ENCODE measurements at regions not wholly inside any gene's neighbourhood (a gene's known extent, or its start where the extent isn't known, plus 50 kb on each side); places are given as distances from the start of the nearest gene placed in this dataset.

DNA sequence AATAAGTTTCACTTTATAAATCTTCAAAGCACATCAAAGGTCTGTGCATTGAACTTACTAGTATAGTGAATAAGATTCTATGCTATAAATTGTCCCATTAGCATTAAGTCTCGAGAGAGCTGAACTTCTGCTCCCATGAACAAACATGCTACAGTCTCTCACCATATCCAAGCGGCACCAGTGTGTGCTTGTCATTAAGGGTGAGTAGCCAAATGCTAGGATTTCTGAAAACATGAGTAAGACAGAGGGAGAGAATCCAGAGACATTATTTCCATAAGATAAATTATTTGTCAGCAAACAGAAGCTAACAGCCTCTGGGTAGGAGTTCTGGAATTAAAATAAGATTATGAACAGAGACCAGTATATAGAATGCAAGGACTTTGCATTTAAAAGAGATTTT is 2882.5 kb downstream of the PCDH9 start:
- no peaks in the 10 kb centered on the region for H3K27me3 ChIP-seq
- no peaks in the 10 kb centered on the region for H3K4me1 ChIP-seq
- ATAC-seq (no peak), DNase-seq (no peak)
- H3K4me3 ChIP-seq, result no peak overlapping the region
- no peaks in the 10 kb centered on the region for H3K9me3 ChIP-seq
- no peak overlapping the region for H3K27ac ChIP-seq
- WGBS, 2 donors, result 53 to 66% methylated on average over 2 of the region's 2 CpGs
- H3K36me3 ChIP-seq (replicated peaks in 1 of 2; ENCODE audit: insufficient read depth in 1 of 2, low read depth in 2 of 2), result no peaks in the 10 kb centered on the region
- TF ChIP-seq CTCF (IDR thresholded peaks at IDR 0.05) (no peak), POLR2A (IDR thresholded peaks at IDR 0.05) (no peak)
- intact Hi-C loops (cut with DNase I), result no loop called here

GRCh38 chr13:64339373-64340063 is 2890.6 kb downstream of the PCDH9 start:
- no peak for TF ChIP-seq POLR2A (IDR thresholded peaks at IDR 0.05)
- TF ChIP-seq CTCF (IDR thresholded peaks at IDR 0.05), result no peak
- DNase-seq, result no peak
- no peak for ATAC-seq
- Histone ChIP-seq H3K36me3 (replicated peaks in 1 of 2; ENCODE audit: insufficient read depth in 1 of 2, low read depth in 2 of 2) (no peaks in the 10 kb centered on the region), H3K27ac (no peak overlapping the region), H3K9me3 (no peaks in the 10 kb centered on the region), H3K4me1 (no peaks in the 10 kb centered on the region), H3K27me3 (no peaks in the 10 kb centered on the region), H3K4me3 (no peak overlapping the region)
- WGBS, 2 donors, result 47 to 49% methylated on average over 8 of the region's 8 CpGs
- intact Hi-C loops (cut with DNase I), result no loop called here

GRCh38 chr13:64338671-64339070 is 2891.5 kb downstream of the PCDH9 start:
- Histone ChIP-seq H3K27ac (no peak overlapping the region), H3K27me3 (no peaks in the 10 kb centered on the region), H3K4me3 (no peak overlapping the region), H3K9me3 (no peaks in the 10 kb centered on the region), H3K4me1 (no peaks in the 10 kb centered on the region), H3K36me3 (replicated peaks in 1 of 2; ENCODE audit: insufficient read depth in 1 of 2, low read depth in 2 of 2) (no peaks in the 10 kb centered on the region)
- 28% methylated on average over 1 of the region's 1 CpG for WGBS, 2 donors
- DNase-seq (no peak), ATAC-seq (no peak)
- intact Hi-C loops (cut with DNase I), result no loop called here
- TF ChIP-seq POLR2A (IDR thresholded peaks at IDR 0.05) (no peak), CTCF (IDR thresholded peaks at IDR 0.05) (no peak)

DNA sequence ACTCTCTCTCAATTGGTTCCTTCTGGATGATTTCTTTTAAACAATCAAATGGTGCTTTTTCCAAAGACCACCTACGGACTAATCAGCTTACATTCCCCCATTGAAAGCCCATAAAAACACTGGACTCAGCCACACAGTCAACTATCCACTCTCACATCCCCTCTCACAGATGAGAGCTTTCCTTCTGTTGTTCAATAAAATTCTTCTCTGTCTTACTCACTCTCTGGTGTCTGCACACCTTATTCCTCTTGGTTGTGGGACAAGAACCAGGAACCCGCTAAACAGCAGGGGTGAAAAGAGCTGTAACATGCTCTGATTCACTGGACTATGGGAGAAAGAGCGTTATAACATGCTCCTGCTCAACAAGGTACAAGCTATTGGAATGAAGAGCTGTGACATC is 2896.2 kb downstream of the PCDH9 start:
- intact Hi-C loops (cut with DNase I), result no loop called here
- no peaks in the 10 kb centered on the region for H3K9me3 ChIP-seq
- no peaks in the 10 kb centered on the region for H3K36me3 ChIP-seq (replicated peaks in 1 of 2; ENCODE audit: insufficient read depth in 1 of 2, low read depth in 2 of 2)
- no peak overlapping the region for H3K4me3 ChIP-seq
- DNase-seq, result no peak
- H3K4me1 ChIP-seq, result no peaks in the 10 kb centered on the region
- WGBS, 2 donors, result 70% methylated on average over 3 of the region's 3 CpGs
- H3K27ac ChIP-seq, result no peak overlapping the region
- ATAC-seq, result no peak
- TF ChIP-seq POLR2A (IDR thresholded peaks at IDR 0.05) (no peak), CTCF (IDR thresholded peaks at IDR 0.05) (no peak)
- no peaks in the 10 kb centered on the region for H3K27me3 ChIP-seq

GRCh38 chr13:64332048-64332447 is 2898.1 kb downstream of the PCDH9 start:
- H3K27ac ChIP-seq, result no peak overlapping the region
- ATAC-seq (no peak), DNase-seq (no peak)
- H3K9me3 ChIP-seq, result no peaks in the 10 kb centered on the region
- no peak for TF ChIP-seq CTCF (IDR thresholded peaks at IDR 0.05)
- no peak for TF ChIP-seq POLR2A (IDR thresholded peaks at IDR 0.05)
- no peak overlapping the region for H3K4me3 ChIP-seq
- no peaks in the 10 kb centered on the region for H3K36me3 ChIP-seq (replicated peaks in 1 of 2; ENCODE audit: insufficient read depth in 1 of 2, low read depth in 2 of 2)
- WGBS, 2 donors, result 39 to 58% methylated on average over 2 of the region's 2 CpGs
- intact Hi-C loops (cut with DNase I), result no loop called here
- no peaks in the 10 kb centered on the region for H3K27me3 ChIP-seq
- no peaks in the 10 kb centered on the region for H3K4me1 ChIP-seq
